Neural progenitor cell (in vitro differentiated cells): ENCODE measurements at regions not wholly inside any gene's neighbourhood (a gene's known extent, or its start where the extent isn't known, plus 50 kb on each side); places are given as distances from the start of the nearest gene placed in this dataset.

Experiments used
- DNase-seq: peaks from one replicate; pipeline ENCODE4 v3.0.0-alpha.2; 2016; ENCODE audit warnings: low spot score
- H2AFZ ChIP-seq: fragments of 200-600 bp; sonication (generic); replicated peaks from 2 replicates; pipeline ENCODE4 v1.6.1; 2016; ENCODE audit warnings: antibody characterized with exemption
- H3F3A ChIP-seq: fragments of 200-600 bp; sonication (generic); 2 replicates; pipeline ENCODE4 v1.6.1; 2016; ENCODE audit warnings: antibody characterized with exemption, low read depth
- H3K27ac ChIP-seq: fragments of 200-600 bp; sonication (generic); 2 replicates; pipeline ENCODE4 v1.5.1; 2016; ENCODE audit warnings: mild to moderate bottlenecking
- H3K27me3 ChIP-seq: fragments of 200-600 bp; sonication (generic); 2 replicates; pipeline ENCODE4 v1.6.1; 2016; ENCODE audit warnings: mild to moderate bottlenecking, moderate library complexity
- H3K36me3 ChIP-seq: fragments of 200-600 bp; sonication (generic); 2 replicates; pipeline ENCODE4 v1.5.1; 2016
- H3K4me1 ChIP-seq: fragments of 200-600 bp; sonication (generic); 2 replicates; pipeline ENCODE4 v1.6.1; 2016; ENCODE audit warnings: mixed run types
- H3K4me2 ChIP-seq: fragments of 200-600 bp; sonication (generic); 2 replicates; pipeline ENCODE4 v1.6.1; 2016
- H3K4me3 ChIP-seq: fragments of 200-600 bp; sonication (generic); 2 replicates; pipeline ENCODE4 v1.5.1; 2016
- H3K79me2 ChIP-seq: fragments of 200-600 bp; sonication (generic); 2 replicates; pipeline ENCODE4 v1.6.1; 2016; ENCODE audit warnings: low read depth
- H3K9ac ChIP-seq: fragments of 200-600 bp; sonication (generic); 2 replicates; pipeline ENCODE4 v1.6.1; 2016
- H3K9me3 ChIP-seq: fragments of 200-600 bp; sonication (generic); 2 replicates; pipeline ENCODE4 v1.5.1; 2016; ENCODE audit warnings: low read depth
- H4K20me1 ChIP-seq: fragments of 200-600 bp; sonication (generic); 2 replicates; pipeline ENCODE4 v1.6.1; 2016; ENCODE audit warnings: low read depth
- H3K27ac Mint-ChIP-seq: 3 replicates; pipeline ENCODE4 v1.8.0; 2021; ENCODE audit warnings: mixed read lengths
- H3K27me3 Mint-ChIP-seq: 2 replicates; pipeline ENCODE4 v1.8.0; 2022; ENCODE audit warnings: low read depth, mild to moderate bottlenecking, inconsistent platforms, moderate library complexity, mixed read lengths; ENCODE audit not compliant: insufficient read depth
- H3K36me3 Mint-ChIP-seq: 3 replicates; pipeline ENCODE4 v1.8.0; 2021; ENCODE audit warnings: mixed read lengths
- H3K4me1 Mint-ChIP-seq: 3 replicates; pipeline ENCODE4 v1.8.0; 2021; ENCODE audit warnings: mixed read lengths
- H3K4me3 Mint-ChIP-seq: 3 replicates; pipeline ENCODE4 v1.8.0; 2021; ENCODE audit warnings: mild to moderate bottlenecking, moderate library complexity, mixed read lengths
- H3K9me3 Mint-ChIP-seq: 3 replicates; pipeline ENCODE4 v1.8.0; 2020; ENCODE audit warnings: mixed read lengths
- EZH2 ChIP-seq: fragments of 200-600 bp; sonication (generic); IDR thresholded peaks from 2 replicates; pipeline ENCODE4 v1.6.1; 2017; ENCODE audit warnings: antibody characterized with exemption, mild to moderate bottlenecking, moderate library complexity
- EZH2phosphoT487 ChIP-seq: fragments of 200-600 bp; sonication (generic); IDR thresholded peaks from 2 replicates; pipeline ENCODE4 v1.6.1; 2017; ENCODE audit warnings: antibody characterized with exemption
- TF ChIP-seq, protein P1 (sequence below): fragments of 200-600 bp; sonication (generic); IDR thresholded peaks from 2 replicates; pipeline ENCODE4 v1.5.1; 2017; ENCODE audit warnings: antibody characterized with exemption, mild to moderate bottlenecking

DNA sequence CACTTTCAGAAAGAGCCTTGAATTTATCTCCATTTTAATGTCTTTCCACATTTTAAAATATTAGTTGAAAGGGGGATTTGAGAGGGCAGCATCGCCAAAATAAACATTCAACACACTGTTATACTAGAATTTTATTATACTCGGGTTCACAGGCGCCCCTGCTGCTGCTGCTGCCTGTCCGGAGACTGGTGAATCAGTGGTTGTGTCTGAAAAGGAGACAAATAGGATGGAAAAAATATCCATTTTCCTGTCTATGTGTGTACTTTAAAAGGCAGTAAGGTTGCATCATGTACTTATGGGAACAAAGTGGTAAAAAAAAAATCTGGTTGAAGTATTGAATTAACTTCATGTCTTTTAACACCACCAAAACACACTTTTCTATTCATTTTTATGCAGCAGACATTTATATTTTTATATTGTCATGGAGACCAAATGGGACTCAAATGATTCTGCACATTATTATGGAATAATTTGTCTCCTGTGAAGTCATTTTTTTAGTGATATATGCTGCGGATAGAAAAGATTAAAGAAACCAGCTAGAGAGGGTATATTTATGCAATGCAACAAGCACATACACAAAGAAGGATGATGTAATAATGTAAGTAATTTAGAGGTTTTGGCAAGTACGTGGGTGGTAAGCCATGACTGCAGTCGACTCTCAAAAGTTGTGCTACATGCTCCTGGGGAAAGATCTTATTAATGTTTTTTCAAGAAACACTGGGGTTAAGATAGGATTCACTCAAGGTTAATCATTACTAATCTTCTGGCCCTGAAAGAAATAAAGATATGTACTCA is 759.0 kb upstream of the SOX9 start:
- H3K9ac ChIP-seq, result no peak overlapping the region
- no peaks in the 10 kb centered on the region for H3K27me3 ChIP-seq
- H3K27me3 Mint-ChIP-seq, result peaks cover 4% of the 10 kb centered on the region
- H3K4me1 ChIP-seq, result no peaks in the 10 kb centered on the region
- TF ChIP-seq, protein P1, sequence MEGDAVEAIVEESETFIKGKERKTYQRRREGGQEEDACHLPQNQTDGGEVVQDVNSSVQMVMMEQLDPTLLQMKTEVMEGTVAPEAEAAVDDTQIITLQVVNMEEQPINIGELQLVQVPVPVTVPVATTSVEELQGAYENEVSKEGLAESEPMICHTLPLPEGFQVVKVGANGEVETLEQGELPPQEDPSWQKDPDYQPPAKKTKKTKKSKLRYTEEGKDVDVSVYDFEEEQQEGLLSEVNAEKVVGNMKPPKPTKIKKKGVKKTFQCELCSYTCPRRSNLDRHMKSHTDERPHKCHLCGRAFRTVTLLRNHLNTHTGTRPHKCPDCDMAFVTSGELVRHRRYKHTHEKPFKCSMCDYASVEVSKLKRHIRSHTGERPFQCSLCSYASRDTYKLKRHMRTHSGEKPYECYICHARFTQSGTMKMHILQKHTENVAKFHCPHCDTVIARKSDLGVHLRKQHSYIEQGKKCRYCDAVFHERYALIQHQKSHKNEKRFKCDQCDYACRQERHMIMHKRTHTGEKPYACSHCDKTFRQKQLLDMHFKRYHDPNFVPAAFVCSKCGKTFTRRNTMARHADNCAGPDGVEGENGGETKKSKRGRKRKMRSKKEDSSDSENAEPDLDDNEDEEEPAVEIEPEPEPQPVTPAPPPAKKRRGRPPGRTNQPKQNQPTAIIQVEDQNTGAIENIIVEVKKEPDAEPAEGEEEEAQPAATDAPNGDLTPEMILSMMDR, result no peak
- TF ChIP-seq EZH2 (no peak), EZH2phosphoT487 (no peak)
- H3K4me2 ChIP-seq, result no peak overlapping the region
- no peaks in the 10 kb centered on the region for H3K36me3 ChIP-seq
- H3K36me3 Mint-ChIP-seq, result no peaks in the 10 kb centered on the region
- no peaks in the 10 kb centered on the region for H3K9me3 ChIP-seq
- H4K20me1 ChIP-seq, result no peaks in the 10 kb centered on the region
- H3K9me3 Mint-ChIP-seq, result peaks cover 10% of the 10 kb centered on the region
- no peaks in the 10 kb centered on the region for H3K4me1 Mint-ChIP-seq
- no peak overlapping the region for H2AFZ ChIP-seq
- no peak overlapping the region for H3K27ac ChIP-seq
- no peak for DNase-seq
- H3K27ac Mint-ChIP-seq, result no peak overlapping the region
- H3K79me2 ChIP-seq, result no peaks in the 10 kb centered on the region
- no peak overlapping the region for H3K4me3 Mint-ChIP-seq
- H3F3A ChIP-seq, result no peaks in the 10 kb centered on the region
- no peak overlapping the region for H3K4me3 ChIP-seq

DNA sequence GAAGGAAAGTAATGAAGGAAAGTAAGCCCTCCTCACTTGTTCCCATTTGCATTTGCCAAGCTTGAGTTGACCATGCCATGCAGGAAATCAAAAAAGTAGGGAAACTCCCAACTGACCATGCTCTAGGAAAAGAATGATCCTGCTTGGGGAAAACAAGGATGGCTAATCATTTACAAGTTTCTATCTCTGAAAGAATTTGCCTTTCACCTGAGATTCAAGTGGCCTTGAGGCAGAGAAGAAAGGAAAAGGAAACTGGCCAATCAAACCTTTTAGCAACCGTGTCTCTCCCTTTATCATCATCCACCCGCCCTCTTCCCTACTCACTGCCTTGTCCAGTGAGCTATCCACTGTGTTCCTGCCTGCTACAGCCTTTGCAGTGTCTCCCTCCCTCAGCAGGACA is 757.2 kb upstream of the SOX9 start:
- Mint-ChIP-seq H3K9me3 (no peaks in the 10 kb centered on the region), H3K4me1 (no peaks in the 10 kb centered on the region), H3K27me3 (peaks cover 4% of the 10 kb centered on the region), H3K4me3 (no peak overlapping the region), H3K27ac (no peak overlapping the region), H3K36me3 (no peaks in the 10 kb centered on the region)
- H3K4me1 ChIP-seq, result no peaks in the 10 kb centered on the region
- H3F3A ChIP-seq, result no peaks in the 10 kb centered on the region
- H2AFZ ChIP-seq, result no peak overlapping the region
- no peaks in the 10 kb centered on the region for H3K79me2 ChIP-seq
- H3K4me3 ChIP-seq, result no peak overlapping the region
- TF ChIP-seq EZH2phosphoT487, result no peak
- TF ChIP-seq, protein P1, result no peak
- no peak for TF ChIP-seq EZH2
- DNase-seq, result no peak
- H3K9me3 ChIP-seq, result no peaks in the 10 kb centered on the region
- H3K27ac ChIP-seq, result no peak overlapping the region
- no peaks in the 10 kb centered on the region for H3K36me3 ChIP-seq
- H3K27me3 ChIP-seq, result no peaks in the 10 kb centered on the region
- H3K4me2 ChIP-seq, result no peak overlapping the region
- H4K20me1 ChIP-seq, result no peaks in the 10 kb centered on the region
- H3K9ac ChIP-seq, result no peak overlapping the region

DNA sequence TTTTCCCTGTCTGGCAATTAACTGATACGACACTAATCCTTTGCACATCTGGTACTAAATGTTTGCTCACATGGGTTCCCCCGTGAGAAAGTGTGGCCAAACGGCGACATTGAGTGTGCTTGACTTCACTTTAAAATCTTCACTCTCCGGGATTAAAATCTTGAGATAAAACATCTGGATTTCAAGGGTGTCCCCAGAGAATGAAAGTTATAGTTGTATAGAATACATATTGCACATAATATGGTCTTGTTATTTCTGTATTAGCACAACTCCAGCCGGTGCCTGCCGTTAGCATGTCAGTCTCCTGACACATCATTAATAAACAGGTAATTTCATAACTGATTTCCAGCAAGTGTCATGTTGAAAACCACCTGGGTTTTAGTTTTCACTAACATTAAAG is 749.0 kb upstream of the SOX9 start:
- H3K79me2 ChIP-seq, result no peaks in the 10 kb centered on the region
- no peaks in the 10 kb centered on the region for H3K36me3 Mint-ChIP-seq
- no peaks in the 10 kb centered on the region for H3K27me3 ChIP-seq
- no peaks in the 10 kb centered on the region for H3K4me1 Mint-ChIP-seq
- no peak overlapping the region for H3K9ac ChIP-seq
- H3K27me3 Mint-ChIP-seq, result no peaks in the 10 kb centered on the region
- H3K9me3 ChIP-seq, result no peaks in the 10 kb centered on the region
- H3K4me1 ChIP-seq, result no peaks in the 10 kb centered on the region
- no peak for TF ChIP-seq EZH2
- TF ChIP-seq, protein P1, result no peak
- TF ChIP-seq EZH2phosphoT487, result no peak
- H3F3A ChIP-seq, result no peaks in the 10 kb centered on the region
- H3K4me3 Mint-ChIP-seq, result no peak overlapping the region
- H2AFZ ChIP-seq, result no peak overlapping the region
- H3K36me3 ChIP-seq, result no peaks in the 10 kb centered on the region
- no peaks in the 10 kb centered on the region for H4K20me1 ChIP-seq
- H3K27ac Mint-ChIP-seq, result no peak overlapping the region
- no peak overlapping the region for H3K4me2 ChIP-seq
- no peaks in the 10 kb centered on the region for H3K9me3 Mint-ChIP-seq
- no peak overlapping the region for H3K4me3 ChIP-seq
- no peak overlapping the region for H3K27ac ChIP-seq
- DNase-seq, result no peak
